GM18511 (cell line): ENCODE measurements at regions not wholly inside any gene's neighbourhood (a gene's known extent, or its start where the extent isn't known, plus 50 kb on each side); places are given as distances from the start of the nearest gene placed in this dataset.
"Not testable (repeated sequence)": the region's sequence is repeated elsewhere in the genome, so short reads cannot be mapped to it uniquely, and the experiment has no call there.

ENCODE experiments used
- ATAC-seq: cut with Tn5 transposase; IDR thresholded peaks from one replicate; pipeline ENCODE4 v1.9.1; 2021; ENCODE audit warnings: mild to moderate bottlenecking, moderate library complexity; ENCODE audit not compliant: unreplicated experiment

GRCh38 chr6:6860863-6861262 lies 246.9 kb upstream of the RREB1 start:
- ATAC-seq, result no peak

GRCh38 chr6:6861351-6861894 lies 246.3 kb upstream of the RREB1 start:
- ATAC-seq, result no peak

DNA sequence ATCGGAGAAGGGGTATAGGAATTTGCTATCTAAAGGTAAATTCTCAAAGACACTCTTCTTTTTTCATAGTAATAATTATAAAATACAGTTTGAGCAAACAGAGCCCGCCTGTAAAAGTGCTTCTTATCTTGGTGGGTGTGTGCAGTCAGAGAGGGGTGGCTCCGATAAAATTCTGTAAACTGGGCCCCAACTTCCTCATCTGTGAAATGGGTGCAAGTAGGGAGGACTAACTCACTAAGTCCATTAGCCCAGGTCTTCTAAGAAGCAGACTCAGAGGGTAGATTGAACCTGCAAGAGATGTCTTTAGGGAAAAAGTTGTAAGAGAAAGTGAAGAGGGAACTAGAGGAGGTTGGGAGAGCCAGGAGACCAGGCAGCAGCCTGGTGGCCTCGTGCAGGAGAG lies 245.8 kb upstream of the RREB1 start:
- ATAC-seq, result no peak

GRCh38 chr6:6863970-6864639 lies 243.7 kb upstream of the RREB1 start:
- no peak for ATAC-seq

DNA sequence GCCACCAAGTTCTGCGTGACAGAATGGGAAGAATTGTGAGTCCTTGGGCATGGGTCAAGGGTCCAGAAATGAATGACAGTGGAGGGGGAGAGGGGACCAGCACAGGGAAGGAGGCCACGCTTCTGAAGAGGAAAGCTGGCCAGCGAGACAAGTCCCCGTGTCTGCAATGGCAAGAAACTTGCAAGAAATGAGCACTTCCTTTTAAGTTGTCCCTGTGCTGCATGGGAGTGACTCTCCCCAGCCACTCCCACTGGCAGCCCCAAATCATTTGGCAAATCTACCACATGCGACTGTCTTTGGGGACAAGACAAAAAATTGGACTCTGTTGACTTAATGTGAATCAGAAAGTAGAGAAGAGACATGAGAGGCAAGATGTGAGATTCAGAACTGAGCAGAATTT lies 242.2 kb upstream of the RREB1 start:
- no peak for ATAC-seq

GRCh38 chr6:6866656-6867403 lies 240.9 kb upstream of the RREB1 start:
- ATAC-seq, result no peak

GRCh38 chr6:6867404-6867799 lies 240.4 kb upstream of the RREB1 start:
- ATAC-seq, result no peak

GRCh38 chr6:6869094-6869493 lies 238.7 kb upstream of the RREB1 start:
- no peak for ATAC-seq

DNA sequence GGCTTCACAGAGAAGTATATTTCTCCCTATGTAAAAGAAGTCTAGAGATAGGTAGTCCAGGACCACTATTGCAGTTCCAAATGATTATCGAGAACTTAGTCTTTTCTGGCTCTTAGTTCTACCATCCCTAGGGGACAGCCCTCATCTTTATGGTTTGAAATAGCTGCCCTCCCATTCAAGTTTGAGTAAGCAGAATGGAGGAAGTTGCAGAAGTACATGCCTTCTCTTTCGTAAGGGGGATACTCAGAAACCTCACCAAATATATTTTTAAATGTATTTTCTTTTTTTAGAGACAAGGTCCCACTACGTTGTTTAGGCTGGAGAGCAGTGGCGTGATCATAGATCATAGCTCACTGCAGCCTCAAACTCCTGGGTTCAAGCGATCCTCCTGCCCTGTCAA lies 236.8 kb upstream of the RREB1 start:
- no peak for ATAC-seq

GRCh38 chr6:6872459-6873344 lies 235.1 kb upstream of the RREB1 start:
- ATAC-seq, result no peak

DNA sequence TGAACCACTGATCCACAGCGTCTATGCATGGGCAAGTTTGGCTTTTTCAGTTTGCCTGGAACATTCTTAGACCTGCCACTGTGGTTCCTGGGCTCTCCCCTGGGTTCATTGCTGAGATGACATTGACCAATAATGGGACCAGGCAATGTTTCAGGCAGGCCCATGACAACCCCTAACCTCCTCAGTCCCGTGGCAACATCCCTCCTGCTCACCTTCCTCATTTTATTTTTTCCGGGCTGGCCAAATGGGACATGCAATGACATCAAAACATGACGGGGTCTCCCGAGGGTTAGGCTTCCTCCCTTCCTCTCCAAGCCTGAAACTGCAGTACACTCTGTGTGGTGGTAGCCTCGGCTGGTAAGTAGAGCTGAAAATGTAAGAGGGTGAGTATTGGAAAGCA lies 234.0 kb upstream of the RREB1 start:
- no peak for ATAC-seq

DNA sequence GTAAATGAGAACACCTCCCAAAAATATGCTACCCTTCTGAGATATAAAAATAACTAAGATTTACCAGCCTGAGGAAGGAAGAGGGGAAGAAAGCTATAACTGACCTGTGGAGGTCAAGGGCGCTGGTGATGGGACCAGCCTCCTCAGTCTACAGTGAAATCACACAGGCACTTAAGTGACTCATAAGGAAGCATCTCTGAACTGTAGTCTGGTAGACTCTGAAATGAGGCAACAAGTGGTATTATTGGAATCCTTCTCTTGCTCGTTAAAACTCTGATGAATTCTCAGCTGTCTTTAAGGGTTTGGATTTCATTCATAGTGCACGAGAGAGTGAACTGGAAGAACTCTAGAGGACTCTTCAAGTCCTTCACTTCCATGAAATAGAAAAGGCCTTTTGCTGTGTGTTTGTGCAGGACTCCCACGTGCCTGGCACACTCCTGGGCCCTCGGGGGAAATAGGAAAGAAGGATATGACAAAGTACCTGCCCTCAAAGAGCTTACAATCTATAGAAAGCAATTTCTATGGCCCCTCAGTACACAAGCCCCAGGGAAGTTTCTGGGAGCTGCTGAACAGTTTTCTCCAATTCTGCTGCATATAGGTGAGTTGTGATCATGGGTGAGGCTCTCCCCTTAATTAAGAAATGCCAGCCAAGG lies 231.8 kb upstream of the RREB1 start:
- ATAC-seq, result no peak

GRCh38 chr6:6877792-6878191 lies 230.0 kb upstream of the RREB1 start:
- not testable (repeated sequence) for ATAC-seq

- peak; percentile 57 for ATAC-seq
Observed at GRCh38 chr6:6878887-6879585, 228.7 kb upstream of the RREB1 start.

- ATAC-seq, result not testable (repeated sequence)
Observed at GRCh38 chr6:6879586-6879974, 228.2 kb upstream of the RREB1 start.

GRCh38 chr6:6880745-6881437 lies 226.9 kb upstream of the RREB1 start:
- ATAC-seq, result no peak

DNA sequence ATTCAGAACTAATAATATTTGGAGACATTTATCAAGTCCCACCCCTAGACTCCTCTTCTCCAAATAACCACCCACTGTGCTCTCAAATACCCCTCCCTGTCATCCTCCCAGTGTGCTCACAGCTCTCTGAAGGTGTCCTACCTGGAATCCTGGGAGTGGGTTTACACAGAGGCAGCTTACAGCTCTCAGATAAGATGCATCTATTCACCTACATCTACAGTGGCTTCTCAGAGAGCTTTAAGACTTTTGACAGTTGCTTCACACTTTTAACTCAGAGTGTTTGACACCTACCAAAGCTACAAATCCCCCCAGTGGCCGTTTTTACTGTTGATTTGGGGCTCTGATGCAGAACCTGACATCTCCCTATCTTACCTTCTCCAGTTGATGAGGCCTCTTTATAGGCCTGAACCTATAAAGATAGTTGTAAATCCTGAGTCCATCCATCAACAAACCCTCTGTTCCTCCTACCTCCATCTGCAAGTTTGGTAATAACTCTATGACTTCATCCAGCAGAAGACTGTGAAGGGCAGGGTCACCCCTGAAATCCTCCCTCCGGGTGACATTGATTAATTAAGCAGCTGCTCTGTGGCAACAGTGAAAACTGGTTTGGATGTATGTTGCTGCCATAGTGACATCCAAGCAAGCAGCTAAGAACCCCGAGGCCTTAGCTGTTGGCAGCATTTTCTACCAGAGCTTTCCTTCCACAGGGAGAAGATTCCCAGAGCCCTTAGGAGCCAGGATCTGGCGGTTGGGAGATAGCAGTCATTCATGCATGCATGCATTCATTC lies 226.1 kb upstream of the RREB1 start:
- ATAC-seq, result no peak

GRCh38 chr6:6882592-6882991 lies 225.2 kb upstream of the RREB1 start:
- no peak for ATAC-seq

- ATAC-seq, result no peak
Observed at GRCh38 chr6:6883011-6883410, 224.8 kb upstream of the RREB1 start.
